Activated naive CD8-positive, alpha-beta T cell treated with anti-CD3 and anti-CD28 coated beads, Interleukin-2, amount 50 U/mL, for 16 hours (primary cell): ENCODE measurements at regions not wholly inside any gene's neighbourhood (a gene's known extent, or its start where the extent isn't known, plus 50 kb on each side); places are given as distances from the start of the nearest gene placed in this dataset.
"Not testable (repeated sequence)": the region's sequence is repeated elsewhere in the genome, so short reads cannot be mapped to it uniquely, and the experiment has no call there.

Source experiments
- DNase-seq: peaks from one replicate; pipeline ENCODE4 v3.0.0-alpha.2; 2020; ENCODE audit warnings: low read depth, low spot score

DNA sequence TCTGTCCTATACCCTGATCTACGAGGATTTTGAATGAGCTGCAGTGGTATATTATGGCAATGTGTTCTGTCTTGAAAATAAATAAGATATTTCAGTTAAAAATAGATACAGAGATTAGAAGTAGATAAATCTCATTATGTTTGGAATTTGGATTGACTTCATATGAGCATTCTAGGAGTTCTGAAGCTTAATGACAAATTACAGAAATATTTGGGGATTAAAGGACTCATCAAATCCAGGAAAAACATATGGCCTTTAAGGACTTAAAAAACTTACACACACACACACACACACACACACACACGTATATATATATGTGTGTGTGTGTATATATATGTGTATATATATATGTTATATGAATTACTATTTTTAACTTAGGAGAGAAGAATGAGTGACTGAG is 446.9 kb upstream of the CD180 start:
- no peak for DNase-seq

DNA sequence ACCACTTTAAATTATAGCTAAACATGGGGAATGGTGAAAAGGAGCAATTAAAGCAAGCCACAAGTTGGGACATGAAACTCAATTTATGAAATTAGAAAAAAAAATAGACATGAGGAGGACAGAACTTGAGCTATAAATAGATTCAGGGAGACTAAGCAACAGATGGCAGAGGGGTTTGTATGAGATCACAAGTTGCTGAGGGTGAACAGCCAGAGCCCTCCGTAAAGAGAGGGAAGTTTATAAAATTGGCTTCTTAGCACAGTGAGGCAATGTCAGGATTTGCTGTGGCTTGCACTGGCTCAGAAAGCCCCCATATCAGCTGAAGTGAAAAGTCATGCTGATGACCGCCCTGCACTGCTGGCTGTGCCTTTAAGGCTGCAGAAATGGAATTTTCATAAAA is 443.4 kb upstream of the CD180 start:
- no peak for DNase-seq

DNA sequence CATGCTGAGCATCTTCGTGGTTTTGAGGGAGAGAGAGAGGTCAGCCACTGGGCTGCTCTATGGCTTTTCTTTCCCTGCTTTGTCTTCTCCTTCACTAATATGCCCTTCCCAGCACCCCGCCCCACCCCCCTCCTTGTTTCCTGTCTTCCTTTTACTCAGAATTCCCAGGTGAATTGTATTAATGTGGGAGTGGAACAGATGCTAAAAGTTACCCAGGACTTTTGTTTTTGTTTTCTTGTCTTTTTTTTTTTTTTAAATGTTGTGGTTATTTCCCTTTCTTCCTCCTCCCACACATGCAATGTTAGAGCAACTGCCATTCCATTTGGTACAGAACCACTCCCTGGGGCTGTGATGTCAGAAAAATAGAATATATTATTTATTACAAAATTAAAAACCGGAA is 442.7 kb upstream of the CD180 start:
- no peak for DNase-seq

DNA sequence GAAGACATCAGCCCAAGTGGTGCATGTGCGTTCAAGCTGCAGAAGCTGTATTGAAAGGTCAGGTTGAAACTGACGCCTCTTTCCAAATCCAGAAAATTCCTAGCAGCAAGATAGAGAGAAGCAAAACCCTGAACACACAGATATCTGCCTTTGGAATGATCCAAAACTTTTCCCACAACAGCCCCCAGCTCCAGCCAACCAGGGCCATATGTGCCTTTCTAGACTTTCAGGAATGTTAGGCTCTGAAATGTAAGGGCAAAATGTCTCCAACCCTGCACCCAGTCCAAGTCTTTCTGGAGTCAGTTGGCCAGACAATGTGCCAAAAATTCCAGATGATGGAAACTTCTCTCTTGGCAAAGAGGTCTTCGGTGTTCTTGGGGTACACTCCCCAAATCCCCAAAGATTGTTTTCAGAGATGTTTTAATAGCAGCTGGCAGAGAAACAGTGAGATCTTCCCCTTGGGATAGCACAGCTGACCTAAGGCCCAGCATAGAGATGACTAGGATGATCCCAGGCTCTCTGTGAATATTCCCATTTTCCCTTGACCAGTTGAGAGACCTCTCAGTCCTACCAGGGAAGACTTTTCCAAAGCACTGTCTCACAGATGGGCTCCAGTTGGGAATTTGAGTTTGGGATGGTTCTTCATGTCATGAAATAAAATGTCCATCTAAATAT is 440.4 kb upstream of the CD180 start:
- DNase-seq = no peak

DNA sequence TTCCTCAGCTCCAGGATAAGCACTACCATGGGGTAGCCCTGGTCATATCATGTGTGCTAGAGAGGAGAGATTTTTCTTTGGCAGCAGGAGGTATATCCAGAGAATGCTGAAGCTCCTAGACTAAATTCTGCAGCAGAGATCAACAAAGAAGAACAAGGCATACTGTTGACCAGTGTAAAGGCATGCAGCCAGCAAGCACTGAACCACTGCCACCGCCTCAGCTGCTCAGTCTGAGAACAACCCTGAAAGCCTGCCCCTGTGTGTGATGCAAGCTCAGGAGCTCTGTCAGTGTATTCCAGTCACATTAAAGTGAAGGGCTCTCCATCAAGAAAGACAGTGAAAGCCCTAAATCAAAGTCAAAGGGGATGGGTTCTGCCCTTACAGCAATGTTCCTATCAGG is 439.5 kb upstream of the CD180 start:
- DNase-seq = no peak

DNA sequence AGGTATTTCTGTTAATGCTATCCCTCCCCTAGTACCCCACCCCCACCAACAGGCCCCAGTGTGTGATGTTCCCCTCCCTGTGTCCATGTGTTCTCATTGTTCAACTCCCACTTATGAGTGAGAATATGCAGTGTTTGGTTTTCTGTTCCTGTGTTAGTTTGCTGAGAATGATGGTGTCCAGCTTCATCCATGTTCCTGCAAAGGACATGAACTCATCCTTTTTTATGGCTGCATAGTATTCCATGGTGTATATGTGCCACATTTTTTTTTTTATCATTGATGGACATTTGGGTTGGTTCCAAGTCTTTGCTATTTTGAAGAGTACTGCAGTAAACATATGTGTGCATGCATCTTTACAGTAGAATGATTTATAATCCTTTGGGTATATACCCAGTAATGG is 430.5 kb upstream of the CD180 start:
- DNase-seq = not testable (repeated sequence)

DNA sequence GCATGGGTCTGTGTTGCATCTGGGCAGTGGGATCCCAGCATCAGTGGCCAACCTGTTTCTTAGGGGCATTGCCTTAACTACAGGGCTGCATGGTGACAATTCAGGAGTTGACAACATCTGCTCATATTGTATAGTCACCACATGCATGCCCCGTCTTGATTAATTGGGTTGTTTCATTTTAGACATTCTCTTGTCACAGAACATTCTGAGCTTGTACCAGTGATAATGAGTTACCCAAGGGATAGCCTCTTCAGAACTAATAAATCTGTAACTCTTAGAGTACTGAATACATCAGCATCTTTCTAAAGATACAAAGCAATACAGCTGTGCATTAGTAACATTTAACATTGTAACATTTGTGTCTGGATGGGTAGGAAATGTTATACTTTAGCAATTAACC is 426.5 kb upstream of the CD180 start:
- no peak for DNase-seq

DNA sequence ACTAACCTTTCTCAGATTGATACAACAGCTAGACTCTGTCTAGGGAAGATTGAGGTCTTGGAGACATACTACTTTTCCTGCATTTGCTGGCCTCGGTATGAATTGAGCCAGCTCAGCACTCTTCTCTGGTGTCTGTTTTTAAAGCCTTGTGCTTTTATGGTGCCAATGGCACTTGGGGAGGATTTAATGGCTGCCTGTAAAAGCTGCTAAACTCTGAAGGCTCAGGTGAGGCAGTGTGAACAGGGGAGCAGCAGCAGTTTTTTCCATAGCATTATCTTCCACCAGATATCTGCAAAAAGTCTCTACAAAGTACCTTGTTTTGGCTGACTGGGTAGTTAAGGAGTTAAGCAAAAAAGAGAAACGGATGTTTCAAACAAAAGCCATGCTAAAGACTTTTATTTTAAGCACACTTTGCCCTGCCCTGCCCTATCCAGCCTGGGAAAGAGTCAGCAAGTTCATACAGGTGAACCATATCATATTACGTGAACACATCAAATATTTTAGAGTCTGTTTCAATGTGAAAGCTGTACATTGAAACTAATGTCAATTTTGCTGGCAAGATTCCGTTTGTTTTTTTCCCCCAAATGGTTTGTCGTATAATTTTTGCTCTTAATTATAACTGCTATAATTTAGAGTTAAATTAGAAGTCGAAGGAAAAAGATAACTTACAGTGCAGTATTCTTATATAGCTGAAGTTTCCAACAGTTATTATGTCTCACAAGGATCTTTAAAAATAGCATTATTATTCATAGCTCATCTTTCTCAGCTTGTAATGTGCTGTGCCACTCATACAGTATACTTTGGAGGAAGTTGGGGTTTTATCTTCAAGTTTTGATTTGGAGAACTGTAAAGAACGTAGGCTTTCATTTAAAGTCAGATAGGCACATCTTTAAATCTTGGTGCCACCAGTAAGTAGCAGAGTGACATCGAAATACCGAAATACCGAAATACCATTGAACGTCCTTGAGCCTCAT is 424.1 kb upstream of the CD180 start:
- no peak for DNase-seq

DNA sequence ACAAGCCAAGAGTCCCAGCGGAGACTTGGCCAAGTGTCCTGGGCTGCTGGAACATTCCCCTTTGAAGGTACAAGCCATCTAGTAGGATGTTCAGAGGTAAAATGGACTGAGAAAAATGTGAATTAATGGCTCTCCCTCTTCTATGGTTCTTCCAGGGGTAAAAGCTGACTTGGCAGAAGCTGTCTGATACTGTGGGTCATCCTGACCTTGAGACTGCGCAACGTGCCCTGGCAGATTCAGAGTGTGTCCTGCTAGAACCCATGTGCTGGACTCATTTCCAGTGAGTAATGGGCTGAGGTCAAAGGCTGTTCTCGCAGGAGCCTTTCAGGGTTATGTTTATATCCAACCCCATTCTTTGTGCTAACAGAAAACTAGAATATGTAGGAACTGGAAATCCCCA is 423.0 kb upstream of the CD180 start:
- DNase-seq = no peak

DNA sequence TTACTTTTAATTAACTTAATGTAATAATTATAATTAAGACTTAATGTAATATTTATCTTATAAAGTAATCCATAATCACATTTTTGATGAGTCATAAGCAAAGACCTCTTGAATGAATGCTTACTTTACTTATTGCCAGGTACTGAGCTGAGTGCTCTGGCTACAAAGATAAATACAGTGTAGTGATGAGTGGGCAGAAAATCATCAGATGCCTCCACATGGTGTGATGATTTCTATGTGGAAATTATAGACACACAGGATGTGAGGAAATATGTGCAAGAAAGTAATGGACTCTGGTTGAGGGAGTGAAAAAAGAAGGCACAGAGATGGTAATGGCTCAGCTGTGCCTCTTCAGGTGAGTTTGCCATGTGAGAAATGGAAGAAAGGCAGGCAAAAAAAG is 422.6 kb upstream of the CD180 start:
- DNase-seq = no peak

DNA sequence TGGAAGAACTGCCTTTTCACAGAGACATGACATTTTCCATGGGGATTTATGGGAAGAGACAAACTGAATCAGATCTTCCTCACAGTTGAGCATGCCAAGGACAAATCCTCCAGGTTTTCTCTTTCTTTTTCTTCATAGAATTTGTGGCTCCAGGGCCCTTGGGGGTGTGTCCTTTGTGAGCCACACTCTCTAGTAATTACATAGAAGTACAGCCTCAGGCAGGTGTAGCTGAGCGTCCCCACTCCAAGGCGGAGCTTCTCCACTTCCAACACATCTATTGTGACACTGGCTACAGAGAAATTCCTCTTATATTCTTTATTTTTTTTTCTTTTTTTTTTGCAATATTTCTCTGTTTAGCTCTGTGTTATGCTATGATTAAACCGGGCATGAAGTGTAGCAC is 420.5 kb upstream of the CD180 start:
- DNase-seq = no peak

DNA sequence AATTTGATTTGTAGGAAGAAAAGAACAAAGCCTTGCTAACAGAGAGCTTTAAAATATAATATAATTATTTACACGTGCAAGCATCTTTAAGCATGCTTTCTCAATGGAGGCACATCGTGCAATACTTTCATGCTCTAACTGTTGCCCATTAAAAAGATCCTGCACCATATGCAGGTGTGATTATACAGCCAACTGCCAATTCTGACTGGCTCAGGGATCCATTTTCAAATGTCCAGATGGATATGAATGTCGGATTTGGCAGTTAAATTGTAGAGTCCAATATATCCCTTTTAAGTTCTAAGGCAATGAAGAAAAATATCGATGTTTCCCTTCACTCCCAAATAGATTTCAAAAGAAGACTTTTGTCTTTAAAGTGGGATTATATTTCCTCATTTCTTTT is 416.4 kb upstream of the CD180 start:
- no peak for DNase-seq

DNA sequence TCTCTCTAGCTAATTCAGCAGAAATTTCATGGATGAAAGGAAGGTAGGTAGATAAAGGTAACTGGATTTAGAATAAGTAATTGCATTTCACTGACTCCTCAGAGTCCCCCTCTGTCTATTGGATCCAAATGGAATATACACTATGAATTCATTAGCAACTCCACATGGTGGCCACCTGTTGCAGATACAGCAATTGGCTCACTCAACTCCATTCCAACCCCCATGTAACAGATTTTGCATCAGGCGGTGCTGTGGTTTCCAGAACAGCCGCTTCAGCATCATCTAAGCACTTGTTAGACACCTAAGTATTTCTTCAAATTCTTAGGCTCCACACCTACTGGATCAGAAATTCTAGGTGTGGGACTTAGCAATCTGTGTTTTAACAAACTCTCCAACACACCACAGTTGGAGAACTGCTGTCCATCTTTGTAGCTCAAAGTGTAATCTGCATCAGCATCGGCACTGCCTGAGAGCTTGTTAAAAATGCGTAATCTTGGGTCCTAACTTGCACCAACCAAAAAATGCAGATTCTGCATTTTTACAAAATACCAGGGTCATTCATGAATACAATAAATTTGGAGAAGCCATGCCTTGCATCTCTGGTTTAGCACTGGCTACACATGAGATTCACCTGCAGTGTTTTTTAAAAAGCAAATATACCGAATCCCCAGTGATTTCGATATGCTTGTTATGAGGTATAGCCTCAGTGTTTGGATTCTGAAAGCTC is 413.8 kb upstream of the CD180 start:
- no peak for DNase-seq

DNA sequence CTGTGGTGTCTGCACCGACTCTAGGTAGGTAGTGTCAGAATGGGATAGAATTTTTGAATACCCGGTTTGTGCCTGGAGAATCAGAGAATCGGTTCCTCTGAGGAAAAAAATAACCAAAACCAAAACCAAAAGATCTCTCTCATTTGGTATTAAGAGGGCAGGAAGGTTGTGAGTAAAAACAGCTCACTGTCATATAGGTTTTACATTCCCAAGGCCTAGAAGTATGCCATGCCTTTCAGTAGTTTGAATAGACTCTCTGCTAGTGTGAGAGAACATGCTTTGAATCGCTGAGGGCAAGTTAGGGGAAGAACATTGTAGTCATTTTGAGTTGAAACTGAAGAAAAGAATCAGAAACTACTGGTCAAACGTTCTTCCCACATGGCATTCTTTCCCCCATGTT is 411.4 kb upstream of the CD180 start:
- DNase-seq = no peak

DNA sequence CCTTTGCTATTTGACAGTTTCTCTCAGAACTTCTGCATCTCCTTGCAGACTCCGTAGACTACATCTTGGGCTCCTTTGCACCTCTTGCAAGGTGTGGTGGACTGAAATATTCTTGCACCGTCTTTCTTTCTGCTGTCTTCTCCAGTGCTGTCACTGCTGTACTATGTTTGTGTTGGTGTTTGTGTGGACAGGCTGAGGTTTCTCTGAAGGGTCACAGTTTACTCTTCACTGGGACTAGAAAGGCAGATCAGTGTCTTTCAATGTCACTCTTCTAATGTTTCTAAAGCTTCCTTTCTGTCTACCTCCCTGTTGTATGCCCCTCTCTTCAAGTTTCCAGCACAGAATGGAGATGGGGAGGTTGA is 410.0 kb upstream of the CD180 start:
- no peak for DNase-seq

DNA sequence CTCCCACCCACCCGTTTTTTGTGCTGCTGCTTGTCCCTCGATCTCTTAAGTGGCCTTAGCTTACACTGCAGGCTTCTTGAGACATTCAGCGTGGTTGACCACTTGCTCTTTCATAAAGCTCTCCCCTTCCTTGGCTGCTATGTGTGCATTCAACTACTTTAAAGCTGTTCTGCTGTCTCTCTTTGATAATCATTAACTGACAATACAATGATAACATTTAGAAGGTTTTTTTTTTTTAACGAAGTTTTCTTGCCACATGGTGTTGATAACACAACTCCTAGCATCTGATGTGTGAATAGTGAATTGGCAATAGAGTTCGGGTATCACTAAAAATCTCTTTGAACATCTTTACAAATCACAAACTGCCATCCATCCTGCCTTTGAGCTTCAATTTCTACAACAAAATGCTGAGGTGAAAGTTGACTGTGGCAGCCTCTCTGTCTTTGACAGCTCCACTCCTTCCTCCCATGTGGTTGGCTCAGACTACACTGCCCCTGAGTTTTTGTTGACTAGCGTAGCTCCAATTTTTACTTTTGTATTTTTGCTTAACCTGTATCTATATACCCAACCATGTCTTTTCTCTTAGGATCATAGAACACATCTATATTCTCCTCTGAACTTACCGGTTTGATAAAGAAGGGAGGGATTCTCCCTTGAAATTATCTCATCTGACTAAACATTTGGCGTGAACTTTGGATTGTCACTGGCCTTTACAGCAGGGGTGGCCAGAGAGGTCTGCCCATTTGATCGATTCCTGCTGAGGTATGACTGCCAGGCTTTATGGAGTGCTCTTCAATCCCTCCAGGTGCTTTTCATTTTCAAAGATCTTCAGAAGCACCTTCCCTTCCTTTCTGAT is 409.4 kb upstream of the CD180 start:
- DNase-seq = no peak

DNA sequence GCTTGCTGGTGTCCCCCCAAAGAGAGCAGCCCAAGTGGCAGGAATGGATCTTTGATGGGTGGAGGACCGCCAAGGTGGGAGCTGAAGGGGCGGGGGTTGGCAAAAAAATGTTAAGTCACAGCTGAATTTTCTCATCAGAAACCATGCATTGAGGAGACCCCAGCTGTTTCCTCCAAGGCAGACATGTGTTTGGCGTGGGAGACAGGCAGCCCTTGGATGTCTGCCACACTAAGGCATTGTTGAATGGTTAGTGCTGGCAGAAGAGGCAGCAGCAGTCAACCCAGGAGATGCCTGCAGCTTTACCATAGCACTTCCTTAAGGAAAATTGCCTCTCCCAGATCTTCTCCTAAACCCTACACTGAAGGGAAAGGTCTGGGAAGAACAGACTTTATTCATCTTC is 394.9 kb upstream of the CD180 start:
- no peak for DNase-seq

DNA sequence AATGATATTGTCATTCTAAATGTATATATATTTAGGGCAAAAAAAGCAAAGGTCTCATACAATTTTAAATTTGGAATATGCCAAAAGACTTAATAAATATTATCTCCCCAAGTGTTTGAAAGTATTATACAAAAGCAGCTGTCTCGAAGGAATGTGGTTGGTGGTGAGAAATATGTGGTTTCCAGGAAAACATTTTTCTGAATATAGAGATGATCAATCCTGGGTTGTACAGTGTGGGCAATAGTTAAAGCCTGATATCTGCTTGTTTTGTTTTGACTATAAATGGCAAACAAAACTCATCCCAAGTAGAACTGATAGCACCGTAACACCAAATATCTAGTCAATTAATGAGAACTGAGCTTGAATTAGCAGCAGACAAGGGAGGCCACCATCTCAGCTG is 391.8 kb upstream of the CD180 start:
- no peak for DNase-seq

DNA sequence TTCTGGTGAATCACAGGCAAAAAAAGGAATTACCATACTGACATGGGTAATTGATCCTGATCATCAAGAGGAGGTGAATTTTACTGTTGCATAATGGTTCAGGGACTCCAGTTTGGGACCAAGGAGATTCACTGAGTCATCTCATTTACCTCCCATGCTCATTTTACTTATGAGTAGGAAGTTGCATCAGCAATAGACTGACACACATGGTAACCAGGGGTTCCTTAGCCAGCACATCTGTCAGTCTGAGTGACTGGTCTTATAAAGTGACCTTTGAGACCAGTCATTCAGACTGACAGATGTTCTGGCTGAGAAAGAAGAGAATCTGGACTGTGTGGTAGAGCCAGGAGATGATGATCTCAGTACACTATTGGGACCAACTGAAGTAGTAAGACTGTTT is 384.6 kb upstream of the CD180 start:
- DNase-seq = no peak

DNA sequence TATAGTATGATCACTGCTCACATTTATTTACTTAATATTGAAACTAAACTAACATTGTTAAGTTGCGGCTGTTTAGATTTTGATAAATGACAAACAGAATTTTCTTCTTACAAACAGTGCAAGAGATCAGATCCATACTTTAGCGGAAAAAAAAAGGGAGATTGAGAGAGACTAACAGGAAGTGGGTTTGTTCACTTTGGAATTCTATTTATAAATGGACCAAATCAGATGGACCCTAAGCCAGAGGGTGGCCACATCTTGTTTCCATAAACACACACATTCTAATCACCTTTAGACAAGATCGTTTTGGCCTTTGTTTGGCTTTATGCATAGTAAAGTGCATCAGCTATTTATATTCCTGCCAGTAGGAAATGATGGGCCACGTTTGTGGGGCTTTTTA is 381.4 kb upstream of the CD180 start:
- DNase-seq = no peak

DNA sequence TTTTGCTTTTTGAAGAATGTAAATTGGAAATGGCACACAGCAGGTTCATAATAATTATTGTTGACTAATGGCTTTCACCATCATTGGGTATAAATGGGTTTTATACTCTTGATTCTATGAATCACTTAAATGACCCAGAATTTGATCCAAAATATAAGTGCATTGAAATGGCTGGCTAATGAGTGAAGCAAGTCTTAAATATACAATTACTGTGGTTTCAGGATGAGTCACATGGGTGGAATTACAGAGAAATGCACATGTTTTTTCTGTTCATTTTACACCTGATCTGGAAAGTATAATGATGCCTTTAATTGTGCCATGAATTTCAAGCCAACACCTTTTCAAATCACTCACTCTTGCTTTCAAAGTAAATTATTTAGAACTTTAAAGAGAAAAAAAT is 380.8 kb upstream of the CD180 start:
- DNase-seq = no peak

DNA sequence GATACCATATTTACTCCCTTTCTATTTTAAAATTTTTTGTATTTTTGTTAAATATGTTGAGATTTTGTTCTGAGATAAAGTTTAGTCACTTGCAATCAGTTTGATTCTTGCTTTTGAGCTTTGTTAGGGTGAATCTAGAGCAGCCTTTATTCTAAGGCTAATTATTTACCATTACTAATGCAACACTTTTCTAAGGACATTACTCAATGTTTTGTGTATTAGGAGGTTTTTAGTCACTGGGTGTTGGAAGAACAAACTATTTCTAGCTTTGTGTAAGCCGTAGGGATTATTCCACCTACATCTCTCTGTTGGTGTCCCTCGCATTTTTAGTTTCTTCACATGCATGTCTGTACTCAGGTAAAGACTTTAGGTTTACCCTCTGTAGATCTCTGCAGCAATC is 379.5 kb upstream of the CD180 start:
- DNase-seq = no peak
